Umbilical cord (tissue), 1 donor: ENCODE measurements at regions not wholly inside any gene's neighbourhood (a gene's known extent, or its start where the extent isn't known, plus 50 kb on each side); places are given as distances from the start of the nearest gene placed in this dataset.

Source experiments
- DNase-seq: peaks from one replicate; pipeline ENCODE4 v3.0.0-alpha.2; 2015; ENCODE audit warnings: low spot score

GRCh38 chr4:11546391-11547175 lies 117.9 kb upstream of the HS3ST1 start:
- no peak for DNase-seq

GRCh38 chr4:11545651-11546050 lies 117.0 kb upstream of the HS3ST1 start:
- DNase-seq = no peak

GRCh38 chr4:11544211-11544610 lies 115.5 kb upstream of the HS3ST1 start:
- DNase-seq = no peak

- peak; percentile 7 for DNase-seq
Observed at GRCh38 chr4:11543706-11544105, 115.0 kb upstream of the HS3ST1 start.

GRCh38 chr4:11542952-11543351 lies 114.3 kb upstream of the HS3ST1 start:
- DNase-seq = no peak

GRCh38 chr4:11537846-11538245 lies 109.2 kb upstream of the HS3ST1 start:
- no peak for DNase-seq

- no peak for DNase-seq
Observed at GRCh38 chr4:11535333-11535732, 106.6 kb upstream of the HS3ST1 start.

GRCh38 chr4:11534623-11535302 lies 106.1 kb upstream of the HS3ST1 start:
- DNase-seq = peak; percentile 72

GRCh38 chr4:11532138-11532537 lies 103.4 kb upstream of the HS3ST1 start:
- no peak for DNase-seq

- peak; percentile 23 for DNase-seq
Observed at GRCh38 chr4:11529625-11530201, 101.0 kb upstream of the HS3ST1 start.

GRCh38 chr4:11525085-11525484 lies 96.4 kb upstream of the HS3ST1 start:
- no peak for DNase-seq

- no peak for DNase-seq
Observed at GRCh38 chr4:11518754-11519153, 90.1 kb upstream of the HS3ST1 start.

GRCh38 chr4:11514779-11515419 lies 86.2 kb upstream of the HS3ST1 start:
- DNase-seq = peak; percentile 23

- DNase-seq = peak; percentile 69
Observed at GRCh38 chr4:11514003-11514402, 85.3 kb upstream of the HS3ST1 start.

GRCh38 chr4:11512871-11513270 lies 84.2 kb upstream of the HS3ST1 start:
- no peak for DNase-seq

GRCh38 chr4:11511321-11511720 lies 82.6 kb upstream of the HS3ST1 start:
- DNase-seq = no peak

GRCh38 chr4:11507920-11508319 lies 79.2 kb upstream of the HS3ST1 start:
- DNase-seq = no peak

- DNase-seq = no peak
Observed at GRCh38 chr4:11506194-11506593, 77.5 kb upstream of the HS3ST1 start.

- DNase-seq = no peak
Observed at GRCh38 chr4:11505221-11505971, 76.7 kb upstream of the HS3ST1 start.

GRCh38 chr4:11503166-11503565 lies 74.5 kb upstream of the HS3ST1 start:
- DNase-seq = peak; percentile 7

- DNase-seq = no peak
Observed at GRCh38 chr4:11497972-11498371, 69.3 kb upstream of the HS3ST1 start.
